HG03060 (cell line): ENCODE measurements at regions not wholly inside any gene's neighbourhood (a gene's known extent, or its start where the extent isn't known, plus 50 kb on each side); places are given as distances from the start of the nearest gene placed in this dataset.
"Not testable (repeated sequence)": the region's sequence is repeated elsewhere in the genome, so short reads cannot be mapped to it uniquely, and the experiment has no call there.

Experiments used
- ATAC-seq: cut with Tn5 transposase; IDR thresholded peaks from one replicate; pipeline ENCODE4 v1.9.1; 2021; ENCODE audit warnings: low read depth, moderate number of reproducible peaks; ENCODE audit not compliant: unreplicated experiment

GRCh38 chr6:27132282-27132531 lies 115.3 kb upstream of the PRSS16 start:
- ATAC-seq, result not testable (repeated sequence)

GRCh38 chr6:27132532-27133280 lies 114.8 kb upstream of the PRSS16 start:
- ATAC-seq, result peak; percentile 72

DNA sequence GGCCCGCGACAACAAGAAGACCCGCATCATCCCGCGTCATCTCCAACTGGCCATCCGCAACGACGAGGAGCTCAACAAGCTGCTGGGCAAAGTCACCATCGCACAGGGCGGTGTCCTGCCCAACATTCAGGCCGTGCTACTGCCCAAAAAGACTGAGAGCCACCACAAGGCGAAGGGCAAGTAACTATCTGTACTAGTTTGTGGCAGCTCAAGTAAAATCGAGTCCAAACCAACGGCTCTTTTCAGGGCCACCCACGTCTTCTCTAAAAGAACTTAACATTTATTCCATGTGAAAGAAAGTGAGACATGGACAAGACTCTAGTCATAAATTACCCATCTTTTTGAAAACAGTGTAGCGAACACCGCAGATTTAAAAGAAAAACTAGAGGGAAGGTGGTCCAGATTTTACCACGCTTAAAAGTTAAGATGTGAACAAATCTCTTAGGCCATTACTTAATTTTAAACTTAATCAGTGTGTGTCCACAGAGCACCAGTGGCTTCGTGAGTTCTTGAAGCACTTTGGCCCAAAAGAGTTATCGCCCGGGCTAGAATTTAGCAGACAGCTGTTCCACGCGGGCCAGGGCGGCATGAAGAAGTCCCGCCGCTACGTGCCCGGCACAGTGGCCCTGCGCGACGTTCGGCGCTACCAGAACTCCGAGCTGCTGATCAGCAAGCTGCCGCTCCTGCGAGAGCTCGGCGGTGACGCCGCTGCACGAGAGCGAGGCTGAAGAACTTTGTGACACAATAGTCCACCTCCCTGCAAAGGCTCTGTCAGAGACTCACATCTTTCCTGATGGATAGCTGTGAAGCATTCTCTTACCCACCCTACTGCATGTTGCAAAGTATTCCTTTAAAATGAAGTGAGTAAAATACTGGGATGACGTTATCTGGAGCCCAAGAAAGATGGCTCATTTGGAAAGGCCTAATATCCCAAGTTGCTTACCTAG lies 113.9 kb upstream of the PRSS16 start:
- no peak for ATAC-seq

GRCh38 chr6:27135087-27135657 lies 112.3 kb upstream of the PRSS16 start:
- no peak for ATAC-seq

DNA sequence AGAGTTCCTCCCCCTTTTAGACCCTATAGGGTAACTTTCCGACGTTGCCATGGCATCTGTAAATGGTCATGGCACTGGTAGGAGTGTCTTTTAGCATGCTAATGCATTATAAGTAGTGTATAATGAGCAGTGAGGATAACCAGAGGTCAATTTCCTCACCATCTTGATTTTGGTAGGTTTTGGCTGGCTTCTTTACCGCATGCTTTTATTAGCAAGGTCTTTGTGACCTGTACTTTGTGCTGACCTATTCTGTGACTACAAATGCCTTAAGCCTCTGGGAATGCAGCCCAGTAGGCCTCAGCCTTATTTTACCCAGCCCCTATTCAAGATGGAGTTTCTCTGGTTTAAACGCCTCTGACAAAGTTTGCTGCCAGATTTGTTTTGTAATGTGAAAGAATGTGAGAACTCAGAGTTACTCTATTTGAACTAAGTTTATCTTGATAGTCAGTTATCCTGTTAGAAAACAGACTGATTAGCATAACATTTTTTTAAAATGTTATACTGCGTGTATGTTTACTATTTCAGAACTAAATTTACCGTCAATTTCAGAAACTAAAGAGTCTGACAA lies 111.3 kb upstream of the PRSS16 start:
- no peak for ATAC-seq

DNA sequence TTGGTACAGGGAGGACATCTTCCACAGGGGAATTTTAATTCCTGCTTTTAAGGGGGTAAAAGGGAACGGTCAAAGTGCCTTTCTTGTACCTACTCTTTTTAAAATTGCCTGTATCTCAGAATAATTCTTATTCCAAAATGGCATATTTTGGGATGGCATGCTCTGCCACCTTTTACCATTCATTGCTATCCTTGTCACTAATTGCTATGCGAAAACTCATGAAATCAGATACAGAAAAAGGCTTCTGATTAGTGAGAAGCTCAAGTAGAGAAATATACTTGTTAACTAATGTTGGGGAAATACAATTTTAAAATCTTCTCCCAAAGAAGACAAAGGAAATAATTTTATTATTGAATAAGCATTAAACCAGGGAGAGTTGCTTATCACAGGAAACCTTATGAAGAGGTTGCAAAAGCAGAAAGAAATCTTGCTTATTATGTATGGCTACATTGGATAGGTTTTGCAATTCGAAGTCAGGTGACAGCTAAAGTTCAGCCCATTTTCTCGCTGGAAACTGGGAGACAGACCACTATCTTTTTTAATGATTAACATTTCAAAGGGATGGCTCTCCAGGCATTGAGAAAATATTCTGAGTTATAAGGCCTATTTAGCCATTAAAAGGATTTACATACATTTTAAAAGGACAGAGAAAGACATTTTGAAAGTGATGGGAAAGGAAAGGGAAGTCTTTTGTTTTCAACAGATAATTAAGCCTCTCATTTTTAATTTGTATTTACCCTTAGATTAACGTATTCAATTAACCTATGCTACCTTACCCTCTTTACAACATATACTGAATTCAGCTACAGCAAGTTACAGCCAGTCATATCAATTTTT lies 110.3 kb upstream of the PRSS16 start:
- no peak for ATAC-seq

- no peak for ATAC-seq
These were observed 109.1 kb upstream of the PRSS16 start for GRCh38 chr6:27138406-27138805.

DNA sequence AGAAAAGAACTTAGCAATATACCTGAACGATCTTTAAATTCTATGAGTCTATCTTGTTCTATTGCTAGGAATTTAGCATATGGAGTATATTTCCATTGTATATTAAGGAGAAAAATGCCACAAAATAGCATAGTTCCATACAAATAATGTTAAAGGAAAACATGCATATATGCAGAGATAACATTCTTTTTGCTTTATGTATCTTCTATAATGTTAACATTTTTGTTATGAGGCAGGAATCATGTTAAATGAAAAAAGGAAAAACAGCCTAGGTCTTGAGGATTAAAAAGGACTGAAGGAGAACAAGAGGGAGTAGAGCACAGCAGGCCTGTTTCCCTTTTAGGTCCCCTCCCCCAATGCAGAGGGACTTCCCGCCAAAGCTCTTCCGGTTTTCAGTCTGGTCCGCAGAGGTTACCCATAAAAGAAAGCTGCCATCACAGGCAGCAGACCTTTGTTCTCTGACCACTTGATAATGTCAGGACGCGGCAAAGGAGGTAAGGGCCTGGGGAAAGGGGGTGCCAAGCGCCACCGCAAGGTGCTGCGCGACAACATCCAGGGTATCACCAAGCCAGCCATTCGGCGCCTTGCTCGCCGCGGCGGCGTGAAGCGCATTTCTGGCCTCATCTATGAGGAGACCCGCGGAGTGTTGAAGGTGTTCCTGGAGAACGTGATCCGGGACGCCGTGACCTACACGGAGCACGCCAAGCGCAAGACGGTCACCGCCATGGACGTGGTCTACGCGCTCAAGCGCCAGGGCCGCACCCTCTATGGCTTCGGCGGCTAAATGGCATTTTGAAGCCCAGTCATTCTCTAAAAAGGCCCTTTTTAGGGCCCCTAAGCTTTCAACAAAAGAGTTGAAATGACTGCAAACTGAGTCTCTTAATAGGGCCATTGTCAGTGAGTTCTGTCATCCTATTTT lies 108.4 kb upstream of the PRSS16 start:
- ATAC-seq, result peak; percentile 44

DNA sequence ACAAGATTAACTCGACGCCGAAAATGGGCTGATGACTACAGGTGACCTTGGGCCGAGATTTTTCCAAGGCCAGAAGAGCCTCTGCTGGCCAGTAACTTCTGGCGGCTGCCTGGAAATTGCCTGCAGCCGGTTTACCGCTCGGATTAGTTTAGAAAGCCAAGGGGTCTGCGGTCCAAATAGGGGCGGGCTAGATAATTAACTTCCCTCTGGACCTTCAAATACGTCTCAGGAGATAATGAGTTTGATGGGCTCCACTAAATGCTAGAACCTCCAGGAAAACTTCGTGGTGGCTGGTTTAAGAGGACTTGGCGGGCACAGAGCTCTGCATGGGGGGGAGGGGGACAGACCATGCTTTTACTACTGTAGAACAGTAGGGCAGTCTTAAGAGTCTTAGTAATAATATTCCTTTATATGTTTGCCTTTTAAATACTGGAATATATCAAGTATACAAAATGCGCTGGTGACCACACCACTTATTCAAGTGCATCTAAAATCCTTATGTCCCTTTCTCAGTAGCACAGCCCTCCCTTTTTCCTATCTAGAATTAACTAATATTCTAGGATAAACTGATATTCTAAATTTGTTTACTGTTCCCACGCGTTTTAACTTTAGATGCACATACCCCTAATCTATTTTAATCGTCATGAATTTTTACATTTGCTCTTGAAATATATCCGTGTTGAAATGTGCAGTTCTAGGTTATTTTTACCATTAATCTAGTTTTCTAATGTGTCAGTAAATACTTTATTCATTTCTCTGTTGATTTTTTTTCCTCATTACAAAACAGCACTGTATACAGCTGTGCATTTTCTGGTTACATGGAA lies 107.5 kb upstream of the PRSS16 start:
- peak; percentile 8 for ATAC-seq

GRCh38 chr6:27140999-27141528 lies 106.4 kb upstream of the PRSS16 start:
- ATAC-seq, result no peak

DNA sequence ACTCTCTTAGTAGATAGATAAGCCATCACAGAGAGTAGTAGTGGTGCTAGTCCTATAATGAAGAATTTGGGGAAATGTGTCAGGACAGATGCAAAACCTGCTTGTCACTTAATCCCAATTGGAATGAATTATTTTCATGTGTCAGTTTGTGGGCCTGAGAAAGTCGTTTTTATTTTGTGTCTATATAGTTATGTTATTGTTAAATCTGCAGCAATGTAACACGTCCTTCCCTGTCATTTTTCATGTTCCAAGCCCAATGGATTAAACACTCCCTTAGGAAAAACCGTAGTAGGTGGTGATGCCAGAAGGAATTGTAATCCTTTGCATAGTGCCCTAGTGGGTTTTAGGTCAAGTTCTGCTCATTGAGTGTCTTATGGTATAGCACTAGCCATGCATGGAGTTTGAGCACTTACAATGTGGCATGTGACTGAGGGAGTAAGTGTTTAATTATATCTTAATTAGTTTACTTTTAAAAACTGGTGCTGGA lies 105.9 kb upstream of the PRSS16 start:
- no peak for ATAC-seq

DNA sequence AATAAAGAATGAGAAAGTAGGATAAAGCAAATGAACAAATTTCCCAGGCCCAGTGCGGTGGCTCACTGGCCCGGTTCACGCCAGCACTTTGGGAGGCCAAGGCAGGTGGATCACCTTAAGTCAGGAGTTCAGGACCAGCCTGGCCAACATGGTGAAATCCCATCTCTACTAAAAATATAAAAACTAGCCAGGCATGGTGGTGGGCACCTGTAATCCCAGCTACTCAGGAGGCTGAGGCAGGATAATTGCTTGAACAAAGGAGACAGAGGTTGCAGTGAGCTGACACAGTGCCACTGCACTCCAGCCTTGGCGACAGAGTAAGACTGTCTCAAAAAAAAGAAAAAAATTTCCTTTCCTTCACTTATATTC lies 104.5 kb upstream of the PRSS16 start:
- ATAC-seq, result not testable (repeated sequence)

DNA sequence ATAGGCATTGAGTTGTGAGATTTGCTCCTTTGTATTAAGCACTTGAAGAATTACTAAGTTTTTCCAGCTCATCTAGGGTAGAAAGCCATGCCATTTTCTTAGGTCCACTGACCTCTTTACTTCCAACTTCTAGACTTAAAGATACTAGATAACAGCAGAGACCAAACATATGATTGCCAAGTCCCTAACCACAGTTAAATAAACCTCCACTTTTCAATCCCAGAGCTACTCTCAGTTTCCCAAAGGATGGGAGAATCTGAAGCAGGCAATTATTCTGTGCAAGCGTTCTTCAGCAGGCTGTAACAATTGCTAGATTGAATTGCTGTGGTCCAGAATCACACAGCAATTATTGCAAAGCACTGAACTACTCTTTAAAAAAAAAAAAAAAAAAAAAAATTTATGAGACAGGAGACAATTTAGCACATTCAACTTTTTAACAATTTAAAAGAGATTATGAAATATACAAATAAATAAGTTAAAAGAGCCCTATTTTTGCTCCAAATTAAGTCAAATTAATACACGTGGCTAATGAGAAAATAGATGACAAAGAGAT lies 104.0 kb upstream of the PRSS16 start:
- ATAC-seq, result no peak

- ATAC-seq, result no peak
These were observed 102.8 kb upstream of the PRSS16 start for GRCh38 chr6:27144740-27145079.

GRCh38 chr6:27145731-27146455 lies 101.6 kb upstream of the PRSS16 start:
- no peak for ATAC-seq

- ATAC-seq, result not testable (repeated sequence)
These were observed 101.1 kb upstream of the PRSS16 start for GRCh38 chr6:27146456-27146705.

GRCh38 chr6:27146706-27147505 lies 100.6 kb upstream of the PRSS16 start:
- peak; percentile 75 for ATAC-seq
